Tibial artery (tissue), 4 donors: ENCODE measurements at regions not wholly inside any gene's neighbourhood (a gene's known extent, or its start where the extent isn't known, plus 50 kb on each side); places are given as distances from the start of the nearest gene placed in this dataset.

ENCODE experiments used
- DNase-seq, 2 donors: peaks; one replicate each; pipeline ENCODE4 v3.0.0-alpha.2; 2019
- H3K27ac ChIP-seq, 2 donors: fragments of 200-600 bp; sonication (generic) in 1 of 2; 1 replicate in 1 of 2; 2 replicates in 1 of 2; pipeline ENCODE4 v1.5.1; 2018 to 2019; ENCODE audit warnings: mild to moderate bottlenecking in 1 of 2
- H3K27me3 ChIP-seq, 2 donors: fragments of 200-600 bp; sonication (generic) in 1 of 2; one replicate each; pipeline versions ENCODE4 v1.5.1 to v1.6.0; 2016 to 2019
- H3K36me3 ChIP-seq, 3 donors: fragments of 200-600 bp; sonication (generic) in 2 of 3; one replicate each; pipeline ENCODE4 v1.5.1; 2016 to 2019; ENCODE audit warnings: mild to moderate bottlenecking in 2 of 3
- H3K4me1 ChIP-seq, 4 donors: fragments of 200-600 bp; sonication (generic) in 2 of 4; 1 replicate in 3 of 4; 2 replicates in 1 of 4; pipeline ENCODE4 v1.5.1; 2016 to 2019
- H3K4me3 ChIP-seq, 2 donors: fragments of 200-600 bp; sonication (generic) in 1 of 2; 1 replicate in 1 of 2; 2 replicates in 1 of 2; pipeline ENCODE4 v1.5.1; 2018 to 2019; ENCODE audit warnings: mild to moderate bottlenecking in 2 of 2
- H3K9me3 ChIP-seq, 3 donors: fragments of 200-600 bp; sonication (generic) in 1 of 3; one replicate each; pipeline ENCODE4 v1.5.1; 2016 to 2019
- intact Hi-C: fragments of 100-400 bp; cut with DNase I; formaldehyde crosslinking; loops from one replicate; pipeline ENCODE4 v1.15.0; 2023; ENCODE audit warnings: low total_unique reads
- TF ChIP-seq, protein P1 (sequence below), 2 experiments: fragments of 200-600 bp in 1 of 2; fragments of 450-650 bp in 1 of 2; IDR thresholded peaks; one replicate each; pipeline ENCODE4 v1.5.1; 2017 to 2019; ENCODE audit warnings: antibody characterized with exemption in 2 of 2, mild to moderate bottlenecking in 1 of 2, moderate library complexity in 1 of 2

DNA sequence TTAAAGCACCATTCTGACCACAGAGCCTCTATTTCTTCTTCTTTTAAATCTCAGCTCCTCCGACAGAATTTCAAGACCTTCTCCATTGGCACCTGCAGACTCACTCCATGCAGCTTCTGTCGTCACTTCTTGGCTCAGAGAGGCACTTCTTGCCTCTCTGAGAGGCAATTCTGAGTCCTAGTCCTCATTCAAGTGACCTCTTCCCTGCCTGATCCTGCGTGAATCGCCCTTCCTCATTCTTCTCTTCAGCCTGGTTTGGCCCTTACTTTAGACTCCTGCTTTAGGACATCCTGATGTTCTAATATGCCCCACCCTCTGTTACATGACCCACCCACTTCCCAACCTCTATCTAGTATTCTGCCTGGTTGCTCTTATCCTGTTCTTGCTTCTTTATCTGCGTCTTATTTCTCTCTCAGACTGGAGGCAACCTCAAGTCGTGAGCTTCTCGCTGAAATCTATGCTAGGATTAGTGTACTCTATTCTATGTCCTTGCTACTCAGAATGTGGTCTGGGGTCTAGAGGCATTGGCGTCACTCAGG lies 55.6 kb upstream of the CISTR start:
- no peak overlapping the region for H3K27ac ChIP-seq
- no peak overlapping the region for H3K4me3 ChIP-seq
- no peaks in the 10 kb centered on the region for H3K36me3 ChIP-seq
- TF ChIP-seq, protein P1, sequence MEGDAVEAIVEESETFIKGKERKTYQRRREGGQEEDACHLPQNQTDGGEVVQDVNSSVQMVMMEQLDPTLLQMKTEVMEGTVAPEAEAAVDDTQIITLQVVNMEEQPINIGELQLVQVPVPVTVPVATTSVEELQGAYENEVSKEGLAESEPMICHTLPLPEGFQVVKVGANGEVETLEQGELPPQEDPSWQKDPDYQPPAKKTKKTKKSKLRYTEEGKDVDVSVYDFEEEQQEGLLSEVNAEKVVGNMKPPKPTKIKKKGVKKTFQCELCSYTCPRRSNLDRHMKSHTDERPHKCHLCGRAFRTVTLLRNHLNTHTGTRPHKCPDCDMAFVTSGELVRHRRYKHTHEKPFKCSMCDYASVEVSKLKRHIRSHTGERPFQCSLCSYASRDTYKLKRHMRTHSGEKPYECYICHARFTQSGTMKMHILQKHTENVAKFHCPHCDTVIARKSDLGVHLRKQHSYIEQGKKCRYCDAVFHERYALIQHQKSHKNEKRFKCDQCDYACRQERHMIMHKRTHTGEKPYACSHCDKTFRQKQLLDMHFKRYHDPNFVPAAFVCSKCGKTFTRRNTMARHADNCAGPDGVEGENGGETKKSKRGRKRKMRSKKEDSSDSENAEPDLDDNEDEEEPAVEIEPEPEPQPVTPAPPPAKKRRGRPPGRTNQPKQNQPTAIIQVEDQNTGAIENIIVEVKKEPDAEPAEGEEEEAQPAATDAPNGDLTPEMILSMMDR (IDR thresholded peaks at IDR 0.05), result no peak
- no peak for DNase-seq
- intact Hi-C loops, result no loop called here
- H3K9me3 ChIP-seq, result no peaks in the 10 kb centered on the region
- peaks cover 0 to 42% of the 10 kb centered on the region in 2 donors for H3K27me3 ChIP-seq
- no peaks in the 10 kb centered on the region for H3K4me1 ChIP-seq

DNA sequence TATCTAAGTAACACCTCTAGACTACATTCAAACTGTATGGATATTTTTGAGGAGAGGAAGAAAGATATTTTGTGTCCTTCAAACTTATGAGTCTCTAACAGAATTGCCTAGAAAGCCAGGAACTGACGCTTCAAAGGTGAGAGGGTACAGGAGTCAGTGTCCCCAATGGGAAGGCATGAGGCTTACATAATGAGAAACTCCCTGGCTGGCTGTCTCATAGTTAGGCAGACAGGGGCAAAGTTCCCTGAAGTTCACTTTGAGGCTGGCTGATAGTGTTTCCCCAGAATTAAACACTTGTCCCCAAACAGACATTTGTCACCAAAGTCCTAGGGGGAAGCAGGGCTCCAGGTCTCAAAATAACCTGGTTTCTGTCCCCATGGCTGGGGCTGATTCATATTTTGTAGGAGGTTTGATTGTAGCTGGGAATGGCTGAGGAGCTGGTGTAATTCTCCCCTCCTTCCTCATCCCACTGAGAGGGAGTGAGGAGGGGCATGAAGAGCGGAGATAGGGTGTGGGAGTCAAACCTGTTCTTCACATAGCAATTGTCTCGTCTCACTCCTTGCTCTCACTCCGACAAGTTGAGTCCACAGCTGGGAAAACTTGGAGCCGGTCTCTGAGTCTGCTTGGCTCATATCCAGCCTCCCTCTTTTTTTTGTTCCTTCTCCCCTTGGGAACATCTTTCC lies 56.4 kb upstream of the CISTR start:
- no peak for DNase-seq
- Histone ChIP-seq H3K4me1 (no peaks in the 10 kb centered on the region), H3K36me3 (no peaks in the 10 kb centered on the region), H3K27me3 (peaks cover 0 to 42% of the 10 kb centered on the region in 2 donors), H3K4me3 (no peak overlapping the region), H3K27ac (no peak overlapping the region), H3K9me3 (no peaks in the 10 kb centered on the region)
- TF ChIP-seq, protein P1 (IDR thresholded peaks at IDR 0.05), result no peak
- intact Hi-C loops, result no loop called here

DNA sequence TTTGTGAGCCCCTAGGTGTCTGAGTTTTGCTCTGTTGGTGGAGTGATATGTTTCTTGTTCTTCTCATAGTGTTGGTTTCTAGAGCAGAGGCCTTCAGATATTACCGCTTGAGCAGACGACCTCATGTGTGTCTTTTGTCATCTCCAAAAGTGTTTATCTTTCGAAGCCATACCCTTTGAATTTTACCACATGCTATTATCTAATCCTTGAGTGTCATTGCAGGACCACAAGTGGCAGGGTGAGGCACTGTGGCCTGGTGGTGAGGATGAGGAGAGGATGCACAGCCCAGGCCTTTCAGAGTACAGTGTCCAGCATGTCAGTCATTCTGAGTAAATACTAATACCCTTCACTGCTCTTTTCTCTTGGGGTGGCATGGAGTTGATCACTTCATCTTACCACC lies 57.2 kb upstream of the CISTR start:
- H3K27me3 ChIP-seq, result peaks cover 0 to 48% of the 10 kb centered on the region in 2 donors

DNA sequence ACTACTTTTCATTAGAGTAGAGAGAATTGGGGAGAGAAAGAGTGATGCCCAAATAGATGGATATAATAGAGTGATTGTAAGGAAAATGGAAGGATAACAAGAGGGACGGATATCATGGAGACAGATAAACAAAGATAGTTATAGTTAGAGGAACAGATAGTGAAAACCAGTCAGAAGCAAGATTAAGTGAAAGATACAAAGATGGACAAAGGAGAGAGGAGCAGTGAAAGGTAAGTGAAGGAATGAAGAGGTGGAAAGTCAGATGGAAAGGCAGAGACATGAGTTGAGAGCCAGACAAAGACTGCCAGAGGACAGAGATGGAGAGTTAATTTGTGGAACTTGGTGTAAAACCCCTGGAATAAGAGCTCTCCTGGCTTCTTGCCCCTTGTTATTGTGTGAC lies 59.2 kb upstream of the CISTR start:
- H3K36me3 ChIP-seq, result no peaks in the 10 kb centered on the region
- no peak overlapping the region for H3K4me3 ChIP-seq
- intact Hi-C loops, result no loop called here
- H3K27me3 ChIP-seq, result peaks cover 0 to 50% of the 10 kb centered on the region in 2 donors
- H3K9me3 ChIP-seq, result no peaks in the 10 kb centered on the region
- TF ChIP-seq, protein P1 (IDR thresholded peaks at IDR 0.05), result no peak
- no peak for DNase-seq
- no peaks in the 10 kb centered on the region for H3K4me1 ChIP-seq
- no peak overlapping the region for H3K27ac ChIP-seq

More for the DNA sequence above, 57.2 kb upstream of the CISTR start:
- H3K4me1 ChIP-seq, result no peaks in the 10 kb centered on the region
- no peak overlapping the region for H3K4me3 ChIP-seq
- H3K9me3 ChIP-seq, result no peaks in the 10 kb centered on the region
- no peak for DNase-seq
- intact Hi-C loops, result no loop called here
- no peak overlapping the region for H3K27ac ChIP-seq
- TF ChIP-seq, protein P1 (IDR thresholded peaks at IDR 0.05), result no peak
- no peaks in the 10 kb centered on the region for H3K36me3 ChIP-seq

DNA sequence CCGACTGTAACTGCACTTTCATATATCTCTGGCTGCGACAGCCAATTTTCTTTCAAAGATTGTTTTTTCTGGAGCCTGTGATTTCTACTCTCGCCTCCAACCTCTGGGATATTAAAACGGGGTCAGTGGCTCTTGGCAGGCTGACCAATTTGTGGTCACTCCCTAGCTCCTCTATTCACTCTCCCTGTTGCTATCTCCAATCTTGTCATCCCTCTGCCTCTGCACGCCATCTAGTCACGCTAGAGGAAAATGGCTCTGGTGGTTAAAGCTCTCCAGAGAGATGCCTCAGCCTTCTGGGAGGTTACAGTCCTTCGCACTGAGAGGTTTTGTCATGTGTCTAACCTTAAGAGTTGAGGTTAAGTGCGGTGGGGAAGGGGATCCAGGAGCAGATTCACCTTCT lies 59.8 kb upstream of the CISTR start:
- H3K4me1 ChIP-seq, result no peaks in the 10 kb centered on the region
- intact Hi-C loops, result no loop called here
- H3K27me3 ChIP-seq, result peaks cover 0 to 54% of the 10 kb centered on the region in 2 donors
- DNase-seq, result no peak
- no peaks in the 10 kb centered on the region for H3K36me3 ChIP-seq
- no peak overlapping the region for H3K4me3 ChIP-seq
- TF ChIP-seq, protein P1 (IDR thresholded peaks at IDR 0.05), result no peak
- no peaks in the 10 kb centered on the region for H3K9me3 ChIP-seq
- H3K27ac ChIP-seq, result no peak overlapping the region
